ENCODE measurements at regions not wholly inside any gene's neighbourhood (a gene's known extent, or its start where the extent isn't known, plus 50 kb on each side); places are given as distances from the start of the nearest gene placed in this dataset.

GRCh38 chr10:132485391-132485790 lies 52.2 kb upstream of the INPP5A start:
- TF ChIP-seq CTCF (IDR thresholded peaks at IDR 0.05; ENCODE audit: low read length) (no peak), EZH2phosphoT487 (IDR thresholded peaks at IDR 0.05; ENCODE audit: low read length) (no peak)
